B cell (primary cell): ENCODE measurements at regions not wholly inside any gene's neighbourhood (a gene's known extent, or its start where the extent isn't known, plus 50 kb on each side); places are given as distances from the start of the nearest gene placed in this dataset.

Experiments
- CTCF ChIP-seq: fragments of 200-600 bp; IDR thresholded peaks from one replicate; pipeline ENCODE4 v1.8.0; 2022; ENCODE audit warnings: antibody characterized with exemption, mild to moderate bottlenecking
- EZH2 ChIP-seq: IDR thresholded peaks from 2 replicates; pipeline ENCODE4 v1.6.1; 2012; ENCODE audit warnings: borderline replicate concordance, low read depth, mild to moderate bottlenecking, moderate library complexity, low read length; ENCODE audit not compliant: insufficient read depth, poor library complexity, severe bottlenecking

- no peak for TF ChIP-seq CTCF
- TF ChIP-seq EZH2 = no peak
Observed at GRCh38 chr1:60918867-60919266, 163.5 kb upstream of the NFIA start.
